Karpas-422 (cell line): ENCODE measurements at regions not wholly inside any gene's neighbourhood (a gene's known extent, or its start where the extent isn't known, plus 50 kb on each side); places are given as distances from the start of the nearest gene placed in this dataset.

Experiments
- DNase-seq: peaks from one replicate; pipeline ENCODE4 v3.0.0-alpha.2; 2015
- H2AFZ ChIP-seq: fragments of 200-600 bp; sonication (generic); 2 replicates; pipeline ENCODE4 v1.6.1; 2014; ENCODE audit warnings: antibody characterized with exemption, low read length, mixed read lengths
- H3K27ac ChIP-seq: fragments of 200-600 bp; sonication (generic); 2 replicates; pipeline ENCODE4 v1.5.1; 2014; ENCODE audit warnings: mild to moderate bottlenecking, low read length, moderate library complexity
- H3K27me3 ChIP-seq: fragments of 200-600 bp; sonication (generic); 2 replicates; pipeline ENCODE4 v1.6.1; 2014; ENCODE audit warnings: low read length, mixed read lengths
- H3K36me3 ChIP-seq: fragments of 200-600 bp; sonication (generic); 2 replicates; pipeline ENCODE4 v1.6.1; 2014; ENCODE audit warnings: low read length, mixed read lengths; ENCODE audit not compliant: insufficient read depth
- H3K4me1 ChIP-seq: fragments of 200-600 bp; sonication (generic); 2 replicates; pipeline ENCODE4 v1.6.1; 2014; ENCODE audit warnings: mild to moderate bottlenecking, low read length, mixed read lengths
- H3K4me2 ChIP-seq: fragments of 200-600 bp; sonication (generic); 2 replicates; pipeline ENCODE4 v1.6.1; 2014; ENCODE audit warnings: low read length, low read depth, mild to moderate bottlenecking; ENCODE audit not compliant: poor library complexity, severe bottlenecking
- H3K4me3 ChIP-seq: fragments of 200-600 bp; sonication (generic); 2 replicates; pipeline ENCODE4 v1.5.1; 2014; ENCODE audit warnings: mild to moderate bottlenecking, antibody characterized with exemption, low read length, mixed read lengths
- H3K79me2 ChIP-seq: fragments of 200-600 bp; sonication (generic); 2 replicates; pipeline ENCODE4 v1.6.1; 2014; ENCODE audit warnings: mild to moderate bottlenecking, low read length, mixed read lengths
- H3K9ac ChIP-seq: fragments of 200-600 bp; sonication (generic); 2 replicates; pipeline ENCODE4 v1.6.0; 2014; ENCODE audit warnings: low read length
- H3K9me2 ChIP-seq: fragments of 200-600 bp; sonication (generic), shearing (Covaris generic); replicated peaks from 2 replicates; pipeline ENCODE4 v1.6.0; 2014; ENCODE audit warnings: mild to moderate bottlenecking, low read length, moderate library complexity; ENCODE audit not compliant: insufficient read depth
- H3K9me3 ChIP-seq: fragments of 300-700, 200-600 bp; sonication (generic); 2 replicates; pipeline ENCODE4 v1.6.1; 2014; ENCODE audit warnings: low read length, mixed read lengths
- H4K20me1 ChIP-seq: fragments of 200-600 bp; sonication (generic); 2 replicates; pipeline ENCODE4 v1.6.1; 2014; ENCODE audit warnings: mild to moderate bottlenecking, antibody characterized with exemption, low read length, low read depth; ENCODE audit not compliant: insufficient read depth

GRCh38 chr2:492178-492577, 185.0 kb downstream of the TMEM18 start:
- Histone ChIP-seq H3K4me3 (no peak overlapping the region), H3K27ac (no peak overlapping the region), H3K9me3 (no peaks in the 10 kb centered on the region), H3K79me2 (no peaks in the 10 kb centered on the region), H3K36me3 (no peaks in the 10 kb centered on the region), H3K9me2 (no peaks in the 10 kb centered on the region), H4K20me1 (no peaks in the 10 kb centered on the region), H2AFZ (no peak overlapping the region), H3K27me3 (no peaks in the 10 kb centered on the region), H3K9ac (no peak overlapping the region), H3K4me2 (no peak overlapping the region), H3K4me1 (no peaks in the 10 kb centered on the region)
- no peak for DNase-seq

- DNase-seq: no peak
- no peaks in the 10 kb centered on the region for H3K79me2 ChIP-seq
- H3K9me3 ChIP-seq: no peaks in the 10 kb centered on the region
- no peak overlapping the region for H3K27ac ChIP-seq
- no peak overlapping the region for H3K9ac ChIP-seq
- no peaks in the 10 kb centered on the region for H3K36me3 ChIP-seq
- no peak overlapping the region for H3K4me2 ChIP-seq
- H3K4me1 ChIP-seq: no peaks in the 10 kb centered on the region
- H3K4me3 ChIP-seq: no peak overlapping the region
- H3K9me2 ChIP-seq: no peaks in the 10 kb centered on the region
- H3K27me3 ChIP-seq: no peaks in the 10 kb centered on the region
- no peaks in the 10 kb centered on the region for H4K20me1 ChIP-seq
- no peak overlapping the region for H2AFZ ChIP-seq
Measured at GRCh38 chr2:489838-490237, 187.4 kb downstream of the TMEM18 start.

- Histone ChIP-seq H3K27me3 (no peaks in the 10 kb centered on the region), H3K9me3 (no peaks in the 10 kb centered on the region), H3K79me2 (no peaks in the 10 kb centered on the region), H3K4me1 (no peaks in the 10 kb centered on the region), H2AFZ (no peak overlapping the region), H3K4me3 (no peak overlapping the region), H4K20me1 (no peaks in the 10 kb centered on the region), H3K4me2 (no peak overlapping the region), H3K27ac (no peak overlapping the region), H3K9me2 (no peaks in the 10 kb centered on the region), H3K36me3 (no peaks in the 10 kb centered on the region), H3K9ac (no peak overlapping the region)
- DNase-seq: no peak
Measured at GRCh38 chr2:489084-489483, 188.1 kb downstream of the TMEM18 start.

GRCh38 chr2:487186-488079, 189.8 kb downstream of the TMEM18 start:
- Histone ChIP-seq H3K4me1 (no peaks in the 10 kb centered on the region), H3K9ac (no peak overlapping the region), H3K9me3 (no peaks in the 10 kb centered on the region), H3K79me2 (no peaks in the 10 kb centered on the region), H3K27ac (no peak overlapping the region), H3K36me3 (no peaks in the 10 kb centered on the region), H3K4me2 (no peak overlapping the region), H3K27me3 (no peaks in the 10 kb centered on the region), H3K9me2 (no peaks in the 10 kb centered on the region), H2AFZ (no peak overlapping the region), H4K20me1 (no peaks in the 10 kb centered on the region), H3K4me3 (no peak overlapping the region)
- no peak for DNase-seq

- H3K4me1 ChIP-seq: no peaks in the 10 kb centered on the region
- H3K9me3 ChIP-seq: no peaks in the 10 kb centered on the region
- no peak overlapping the region for H3K4me3 ChIP-seq
- H3K9me2 ChIP-seq: no peaks in the 10 kb centered on the region
- no peak for DNase-seq
- H3K27ac ChIP-seq: no peak overlapping the region
- no peaks in the 10 kb centered on the region for H4K20me1 ChIP-seq
- no peak overlapping the region for H2AFZ ChIP-seq
- no peak overlapping the region for H3K4me2 ChIP-seq
- no peaks in the 10 kb centered on the region for H3K36me3 ChIP-seq
- no peaks in the 10 kb centered on the region for H3K27me3 ChIP-seq
- no peaks in the 10 kb centered on the region for H3K79me2 ChIP-seq
- H3K9ac ChIP-seq: no peak overlapping the region
Measured at GRCh38 chr2:486371-486770, 190.8 kb downstream of the TMEM18 start.

- H3K79me2 ChIP-seq: no peaks in the 10 kb centered on the region
- H3K4me2 ChIP-seq: no peak overlapping the region
- H3K36me3 ChIP-seq: no peaks in the 10 kb centered on the region
- DNase-seq: no peak
- H3K4me3 ChIP-seq: no peak overlapping the region
- no peak overlapping the region for H3K9ac ChIP-seq
- no peaks in the 10 kb centered on the region for H3K9me2 ChIP-seq
- no peaks in the 10 kb centered on the region for H4K20me1 ChIP-seq
- no peak overlapping the region for H2AFZ ChIP-seq
- no peaks in the 10 kb centered on the region for H3K4me1 ChIP-seq
- H3K27me3 ChIP-seq: no peaks in the 10 kb centered on the region
- H3K27ac ChIP-seq: no peak overlapping the region
- H3K9me3 ChIP-seq: no peaks in the 10 kb centered on the region
Measured at GRCh38 chr2:481388-481787, 193.5 kb upstream of the ALKAL2 start.

GRCh38 chr2:479490-480176, 191.7 kb upstream of the ALKAL2 start:
- DNase-seq: no peak
- no peak overlapping the region for H2AFZ ChIP-seq
- no peak overlapping the region for H3K9ac ChIP-seq
- H3K4me3 ChIP-seq: no peak overlapping the region
- H3K27ac ChIP-seq: no peak overlapping the region
- H3K9me2 ChIP-seq: no peaks in the 10 kb centered on the region
- H3K9me3 ChIP-seq: no peaks in the 10 kb centered on the region
- H3K27me3 ChIP-seq: no peaks in the 10 kb centered on the region
- H4K20me1 ChIP-seq: no peaks in the 10 kb centered on the region
- H3K36me3 ChIP-seq: no peaks in the 10 kb centered on the region
- H3K4me2 ChIP-seq: no peak overlapping the region
- H3K79me2 ChIP-seq: no peaks in the 10 kb centered on the region
- H3K4me1 ChIP-seq: no peaks in the 10 kb centered on the region

GRCh38 chr2:479031-479430, 191.1 kb upstream of the ALKAL2 start:
- Histone ChIP-seq H3K4me2 (no peak overlapping the region), H3K36me3 (no peaks in the 10 kb centered on the region), H3K9me3 (no peaks in the 10 kb centered on the region)

More at GRCh38 chr2:479031-479430, 191.1 kb upstream of the ALKAL2 start:
- no peaks in the 10 kb centered on the region for H3K79me2 ChIP-seq
- DNase-seq: no peak
- H3K9ac ChIP-seq: no peak overlapping the region
- H3K9me2 ChIP-seq: no peaks in the 10 kb centered on the region
- no peak overlapping the region for H3K27ac ChIP-seq
- no peaks in the 10 kb centered on the region for H3K27me3 ChIP-seq
- no peak overlapping the region for H3K4me3 ChIP-seq
- no peaks in the 10 kb centered on the region for H4K20me1 ChIP-seq
- no peak overlapping the region for H2AFZ ChIP-seq
- no peaks in the 10 kb centered on the region for H3K4me1 ChIP-seq
